K562 (cell line): ENCODE measurements at regions not wholly inside any gene's neighbourhood (a gene's known extent, or its start where the extent isn't known, plus 50 kb on each side); places are given as distances from the start of the nearest gene placed in this dataset.
A peak's percentile ranks its signal among the peaks of the same experiment; 100 is the strongest.

Experiments
- ARID1B ChIP-seq: fragments of 450-650 bp; IDR thresholded peaks from 2 replicates; pipeline ENCODE4 v1.6.1; 2016; ENCODE audit warnings: antibody characterized with exemption, mild to moderate bottlenecking, inconsistent platforms
- CBFA2T2 ChIP-seq: fragments of 450-650 bp; conservative IDR thresholded peaks from 2 replicates; pipeline ENCODE4 v1.6.1; 2017; ENCODE audit warnings: mild to moderate bottlenecking
- CEBPZ ChIP-seq: fragments of 150-350 bp; IDR thresholded peaks from 2 replicates; pipeline ENCODE4 v1.6.1; 2014; ENCODE audit warnings: low read depth, mild to moderate bottlenecking, low read length, borderline replicate concordance
- DIDO1 ChIP-seq: fragments of 450-650 bp; IDR thresholded peaks from 2 replicates; pipeline ENCODE4 v1.6.1; 2016; ENCODE audit warnings: low read depth, missing biosample characterization, missing genetic modification characterization
- DLX4 ChIP-seq: fragments of 250-450 bp; sonication (Bioruptor Pico); IDR thresholded peaks from 2 replicates; pipeline ENCODE4 v1.6.1; 2021; ENCODE audit warnings: mild to moderate bottlenecking
- ESRRA ChIP-seq: fragments of 450-650 bp; IDR thresholded peaks from 2 replicates; pipeline ENCODE4 v1.6.1; 2014; ENCODE audit warnings: low read depth, mild to moderate bottlenecking, moderate library complexity, borderline replicate concordance
- ETV1 ChIP-seq: fragments of 450-650 bp; conservative IDR thresholded peaks from 2 replicates; pipeline ENCODE4 v1.6.1; 2016; ENCODE audit warnings: missing genetic modification characterization, control low read depth, low read depth, missing compliant biosample characterization
- FOSL1 ChIP-seq: fragments of 200-800 bp; sonication (Bioruptor generic); conservative IDR thresholded peaks from 2 replicates; pipeline ENCODE4 v1.6.1; 2016; ENCODE audit warnings: missing genetic modification characterization, missing compliant biosample characterization
- SMAD3 ChIP-seq: fragments of 450-650 bp; formaldehyde crosslinking; conservative IDR thresholded peaks from 2 replicates; pipeline ENCODE4 v1.4.0; 2020; ENCODE audit warnings: mild to moderate bottlenecking
- SMAD4 ChIP-seq: fragments of 250-450 bp; sonication (Bioruptor Pico); conservative IDR thresholded peaks from 2 replicates; pipeline ENCODE4 v1.8.0; 2021; ENCODE audit warnings: inconsistent platforms, mild to moderate bottlenecking, moderate library complexity
- TBP ChIP-seq: optimal IDR thresholded peaks from 2 replicates; pipeline ENCODE3; 2011; ENCODE audit warnings: low read depth, low read length, improper control_type of control experiment
- TCF7L2 ChIP-seq: fragments of 150-350 bp; IDR thresholded peaks from 2 replicates; pipeline ENCODE4 v1.6.1; 2016; ENCODE audit warnings: low read depth, mild to moderate bottlenecking, low read length, moderate library complexity
- ZNF766 ChIP-seq: fragments of 200-800 bp; sonication (Bioruptor generic); conservative IDR thresholded peaks from 2 replicates; pipeline ENCODE4 v1.6.1; 2016; ENCODE audit warnings: missing genetic modification characterization, missing compliant biosample characterization
- TF ChIP-seq, protein P1 (sequence below), 2 experiments: fragments of 450-650 bp; conservative IDR thresholded peaks; 2 replicates each; pipeline ENCODE4 v1.6.1; 2017; ENCODE audit warnings: mild to moderate bottlenecking in 2 of 2, moderate library complexity in 2 of 2
- TF ChIP-seq, protein P2 (sequence below), 2 experiments: fragments of 450-650 bp; IDR thresholded peaks; 2 replicates each; pipeline ENCODE4 v1.6.1; 2016
- TF ChIP-seq, protein P3 (sequence below): sonication (generic); formaldehyde crosslinking; IDR thresholded peaks from 2 replicates; pipeline ENCODE4 v1.8.0; 2022; ENCODE audit warnings: missing genetic modification reagents, mild to moderate bottlenecking, moderate library complexity, borderline replicate concordance
- TF ChIP-seq, protein P4 (sequence below), 2 experiments: fragments of 450-650 bp in 1 of 2; sonication (generic) in 1 of 2; formaldehyde crosslinking; conservative IDR thresholded peaks; 2 replicates each; pipeline versions ENCODE4 v1.4.0 to v1.8.1; 2020 to 2022; ENCODE audit warnings: mild to moderate bottlenecking in 1 of 2, missing genetic modification reagents in 1 of 2

DNA sequence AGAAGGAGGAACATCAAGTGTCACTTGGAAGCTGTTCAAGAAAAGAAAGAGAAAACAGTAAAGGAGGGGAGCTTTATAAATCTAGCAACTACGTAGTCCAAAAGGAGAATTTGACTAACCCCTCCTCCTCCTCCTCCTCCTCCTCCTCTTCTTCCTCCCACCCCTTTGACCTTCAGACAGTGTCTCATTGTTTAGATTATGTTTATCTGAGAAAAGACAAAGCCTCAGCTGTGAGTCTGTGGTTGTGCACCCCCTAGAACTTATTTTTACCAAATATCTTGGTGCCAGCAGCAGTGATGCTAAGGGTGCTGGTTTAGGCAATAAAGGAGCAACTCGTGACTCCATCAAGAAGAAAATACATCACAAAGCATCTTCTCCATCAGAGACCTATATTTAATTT is 68.9 kb upstream of the BMP2K start (continued):
- TF ChIP-seq FOSL1 (tag) (0 out of 2 replicates have a peak, but pooled peaks have one; percentile 21), SMAD3 (no peak), ESRRA (peak; percentile 89), DIDO1 (tag) (no peak), ZNF766 (CRISPR knock-in tag) (0 out of 2 replicates have a peak, but pooled peaks have one; percentile 30), SMAD4 (CRISPR knock-in tag) (peak; percentile 43; the same call in 1 of the 2 replicates), ETV1 (tag) (no peak), ARID1B (peak; percentile 66), DLX4 (no peak), CEBPZ (no peak), TCF7L2 (no peak), TBP (peak; percentile 16), CBFA2T2 (peak; percentile 52; the same call in 1 of the 2 replicates)
- TF ChIP-seq, protein P1, sequence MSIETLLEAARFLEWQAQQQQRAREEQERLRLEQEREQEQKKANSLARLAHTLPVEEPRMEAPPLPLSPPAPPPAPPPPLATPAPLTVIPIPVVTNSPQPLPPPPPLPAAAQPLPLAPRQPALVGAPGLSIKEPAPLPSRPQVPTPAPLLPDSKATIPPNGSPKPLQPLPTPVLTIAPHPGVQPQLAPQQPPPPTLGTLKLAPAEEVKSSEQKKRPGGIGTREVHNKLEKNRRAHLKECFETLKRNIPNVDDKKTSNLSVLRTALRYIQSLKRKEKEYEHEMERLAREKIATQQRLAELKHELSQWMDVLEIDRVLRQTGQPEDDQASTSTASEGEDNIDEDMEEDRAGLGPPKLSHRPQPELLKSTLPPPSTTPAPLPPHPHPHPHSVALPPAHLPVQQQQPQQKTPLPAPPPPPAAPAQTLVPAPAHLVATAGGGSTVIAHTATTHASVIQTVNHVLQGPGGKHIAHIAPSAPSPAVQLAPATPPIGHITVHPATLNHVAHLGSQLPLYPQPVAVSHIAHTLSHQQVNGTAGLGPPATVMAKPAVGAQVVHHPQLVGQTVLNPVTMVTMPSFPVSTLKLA (conservative IDR thresholded peaks at IDR 0.05), result 0 out of 4 replicates have a peak, but pooled peaks of 1 of the 2 experiments have one; percentile 12
- TF ChIP-seq, protein P2, sequence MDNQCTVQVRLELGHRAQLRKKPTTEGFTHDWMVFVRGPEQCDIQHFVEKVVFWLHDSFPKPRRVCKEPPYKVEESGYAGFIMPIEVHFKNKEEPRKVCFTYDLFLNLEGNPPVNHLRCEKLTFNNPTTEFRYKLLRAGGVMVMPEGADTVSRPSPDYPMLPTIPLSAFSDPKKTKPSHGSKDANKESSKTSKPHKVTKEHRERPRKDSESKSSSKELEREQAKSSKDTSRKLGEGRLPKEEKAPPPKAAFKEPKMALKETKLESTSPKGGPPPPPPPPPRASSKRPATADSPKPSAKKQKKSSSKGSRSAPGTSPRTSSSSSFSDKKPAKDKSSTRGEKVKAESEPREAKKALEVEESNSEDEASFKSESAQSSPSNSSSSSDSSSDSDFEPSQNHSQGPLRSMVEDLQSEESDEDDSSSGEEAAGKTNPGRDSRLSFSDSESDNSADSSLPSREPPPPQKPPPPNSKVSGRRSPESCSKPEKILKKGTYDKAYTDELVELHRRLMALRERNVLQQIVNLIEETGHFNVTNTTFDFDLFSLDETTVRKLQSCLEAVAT (IDR thresholded peaks at IDR 0.05), result 0 out of 4 replicates have a peak, but pooled peaks of 1 of the 2 experiments have one; percentile 22
- TF ChIP-seq, protein P3, sequence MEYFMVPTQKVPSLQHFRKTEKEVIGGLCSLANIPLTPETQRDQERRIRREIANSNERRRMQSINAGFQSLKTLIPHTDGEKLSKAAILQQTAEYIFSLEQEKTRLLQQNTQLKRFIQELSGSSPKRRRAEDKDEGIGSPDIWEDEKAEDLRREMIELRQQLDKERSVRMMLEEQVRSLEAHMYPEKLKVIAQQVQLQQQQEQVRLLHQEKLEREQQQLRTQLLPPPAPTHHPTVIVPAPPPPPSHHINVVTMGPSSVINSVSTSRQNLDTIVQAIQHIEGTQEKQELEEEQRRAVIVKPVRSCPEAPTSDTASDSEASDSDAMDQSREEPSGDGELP, result peak; percentile 21; the same call in 1 of the 2 replicates
- TF ChIP-seq, protein P4, sequence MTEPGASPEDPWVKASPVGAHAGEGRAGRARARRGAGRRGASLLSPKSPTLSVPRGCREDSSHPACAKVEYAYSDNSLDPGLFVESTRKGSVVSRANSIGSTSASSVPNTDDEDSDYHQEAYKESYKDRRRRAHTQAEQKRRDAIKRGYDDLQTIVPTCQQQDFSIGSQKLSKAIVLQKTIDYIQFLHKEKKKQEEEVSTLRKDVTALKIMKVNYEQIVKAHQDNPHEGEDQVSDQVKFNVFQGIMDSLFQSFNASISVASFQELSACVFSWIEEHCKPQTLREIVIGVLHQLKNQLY (CRISPR knock-in tag; conservative IDR thresholded peaks at IDR 0.05), result no peak
